Upper lobe of right lung (tissue), 1 donor: ENCODE measurements at regions not wholly inside any gene's neighbourhood (a gene's known extent, or its start where the extent isn't known, plus 50 kb on each side); places are given as distances from the start of the nearest gene placed in this dataset.

ENCODE experiments used
- ATAC-seq: fragments of 200-7000 bp; cut with Tn5 transposase; one replicate; pipeline ENCODE4 v1.9.1; 2020; ENCODE audit warnings: mild to moderate bottlenecking, moderate library complexity
- DNase-seq: peaks from one replicate; pipeline ENCODE4 v3.0.0-alpha.2; 2020
- H3K27ac ChIP-seq: fragments of 200-600 bp; one replicate; pipeline ENCODE4 v1.8.0; 2022
- H3K27me3 ChIP-seq: fragments of 200-600 bp; one replicate; pipeline ENCODE4 v1.8.0; 2022; ENCODE audit warnings: mild to moderate bottlenecking
- H3K36me3 ChIP-seq: fragments of 200-600 bp; one replicate; pipeline ENCODE4 v1.8.0; 2022
- H3K4me1 ChIP-seq: fragments of 200-600 bp; one replicate; pipeline ENCODE4 v1.8.0; 2022
- H3K4me3 ChIP-seq: fragments of 200-600 bp; one replicate; pipeline ENCODE4 v1.8.0; 2022; ENCODE audit warnings: mild to moderate bottlenecking
- H3K9me3 ChIP-seq: fragments of 200-600 bp; one replicate; pipeline ENCODE4 v1.8.0; 2022
- intact Hi-C: fragments of 100-400 bp; cut with DNase I; formaldehyde crosslinking; loops from one replicate; pipeline ENCODE4 v1.11.0; 2022
- TF ChIP-seq, protein P1 (sequence below): fragments of 200-600 bp; IDR thresholded peaks from one replicate; pipeline ENCODE4 v1.8.0; 2022; ENCODE audit warnings: antibody characterized with exemption
- donor health status: DM: no; HTN: yes; CAD: no; lungs with severe emphysema.

GRCh38 chr2:120973196-120973595 is 237.5 kb downstream of the GLI2 start:
- no peaks in the 10 kb centered on the region for H3K36me3 ChIP-seq
- ATAC-seq (no peak), DNase-seq (no peak)
- H3K9me3 ChIP-seq, result no peaks in the 10 kb centered on the region
- no peaks in the 10 kb centered on the region for H3K27me3 ChIP-seq
- H3K4me1 ChIP-seq, result no peaks in the 10 kb centered on the region
- TF ChIP-seq, protein P1, sequence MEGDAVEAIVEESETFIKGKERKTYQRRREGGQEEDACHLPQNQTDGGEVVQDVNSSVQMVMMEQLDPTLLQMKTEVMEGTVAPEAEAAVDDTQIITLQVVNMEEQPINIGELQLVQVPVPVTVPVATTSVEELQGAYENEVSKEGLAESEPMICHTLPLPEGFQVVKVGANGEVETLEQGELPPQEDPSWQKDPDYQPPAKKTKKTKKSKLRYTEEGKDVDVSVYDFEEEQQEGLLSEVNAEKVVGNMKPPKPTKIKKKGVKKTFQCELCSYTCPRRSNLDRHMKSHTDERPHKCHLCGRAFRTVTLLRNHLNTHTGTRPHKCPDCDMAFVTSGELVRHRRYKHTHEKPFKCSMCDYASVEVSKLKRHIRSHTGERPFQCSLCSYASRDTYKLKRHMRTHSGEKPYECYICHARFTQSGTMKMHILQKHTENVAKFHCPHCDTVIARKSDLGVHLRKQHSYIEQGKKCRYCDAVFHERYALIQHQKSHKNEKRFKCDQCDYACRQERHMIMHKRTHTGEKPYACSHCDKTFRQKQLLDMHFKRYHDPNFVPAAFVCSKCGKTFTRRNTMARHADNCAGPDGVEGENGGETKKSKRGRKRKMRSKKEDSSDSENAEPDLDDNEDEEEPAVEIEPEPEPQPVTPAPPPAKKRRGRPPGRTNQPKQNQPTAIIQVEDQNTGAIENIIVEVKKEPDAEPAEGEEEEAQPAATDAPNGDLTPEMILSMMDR, result no peak
- H3K4me3 ChIP-seq, result no peak overlapping the region
- intact Hi-C loops, result no loop called here
- no peak overlapping the region for H3K27ac ChIP-seq

GRCh38 chr2:120974950-120975349 is 239.3 kb downstream of the GLI2 start:
- Histone ChIP-seq H3K27me3 (no peaks in the 10 kb centered on the region), H3K9me3 (no peaks in the 10 kb centered on the region), H3K36me3 (no peaks in the 10 kb centered on the region), H3K27ac (no peak overlapping the region), H3K4me1 (no peaks in the 10 kb centered on the region), H3K4me3 (no peak overlapping the region)
- ATAC-seq, result no peak
- TF ChIP-seq, protein P1, result no peak
- no peak for DNase-seq
- intact Hi-C loops, result no loop called here

GRCh38 chr2:120976501-120977307 is 241.0 kb downstream of the GLI2 start:
- intact Hi-C loops, result no loop called here
- H3K9me3 ChIP-seq, result no peaks in the 10 kb centered on the region
- H3K4me1 ChIP-seq, result no peaks in the 10 kb centered on the region
- ATAC-seq, result no peak
- DNase-seq, result no peak
- TF ChIP-seq, protein P1, result no peak
- no peak overlapping the region for H3K4me3 ChIP-seq
- no peak overlapping the region for H3K27ac ChIP-seq
- no peaks in the 10 kb centered on the region for H3K36me3 ChIP-seq
- no peaks in the 10 kb centered on the region for H3K27me3 ChIP-seq

DNA sequence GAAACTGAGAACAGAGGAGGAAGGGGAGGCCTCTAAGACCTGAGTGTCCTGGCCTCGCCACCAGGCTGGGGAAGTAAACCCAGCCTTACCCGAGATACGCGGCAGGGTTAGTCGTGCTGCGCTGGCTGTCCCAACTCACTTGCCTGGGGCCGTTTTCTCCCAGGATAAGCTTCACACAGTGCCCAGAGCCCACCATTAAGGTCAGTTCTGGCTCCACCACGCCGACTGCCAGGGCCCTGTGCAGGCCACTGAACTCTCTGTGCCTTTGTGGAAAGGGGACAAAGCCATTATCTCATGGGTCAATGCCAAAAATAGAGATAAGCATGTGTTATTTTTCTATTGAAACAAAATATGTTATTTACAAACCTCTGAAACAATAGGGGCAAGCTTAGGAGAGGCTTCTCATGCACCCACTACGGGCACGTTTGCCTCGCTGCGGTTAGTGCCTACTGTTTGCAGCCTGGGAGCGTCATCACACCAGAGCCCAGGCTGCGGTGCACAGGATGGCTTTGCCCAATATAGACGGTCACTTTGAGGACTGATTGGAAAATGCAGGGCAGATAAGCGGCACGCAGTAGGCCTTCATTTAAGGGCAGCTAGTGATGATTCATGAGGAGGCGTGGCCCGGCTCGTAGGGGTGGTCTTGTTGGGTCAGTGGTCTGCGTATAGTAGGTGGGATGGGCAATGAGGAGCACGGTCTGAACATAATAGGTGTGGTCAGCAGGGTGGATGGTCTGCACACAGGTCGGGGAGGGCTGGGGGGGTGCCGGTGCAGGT is 242.1 kb downstream of the GLI2 start:
- H3K36me3 ChIP-seq, result no peaks in the 10 kb centered on the region
- no peak overlapping the region for H3K4me3 ChIP-seq
- H3K9me3 ChIP-seq, result no peaks in the 10 kb centered on the region
- no peaks in the 10 kb centered on the region for H3K4me1 ChIP-seq
- intact Hi-C loops, result no loop called here
- no peaks in the 10 kb centered on the region for H3K27me3 ChIP-seq
- no peak overlapping the region for H3K27ac ChIP-seq
- TF ChIP-seq, protein P1, result no peak
- no peak for DNase-seq
- no peak for ATAC-seq

GRCh38 chr2:120978359-120979050 is 242.8 kb downstream of the GLI2 start:
- peak; percentile 52 for DNase-seq
- Histone ChIP-seq H3K4me1 (no peaks in the 10 kb centered on the region), H3K4me3 (no peak overlapping the region), H3K27ac (no peak overlapping the region), H3K36me3 (no peaks in the 10 kb centered on the region), H3K27me3 (no peaks in the 10 kb centered on the region), H3K9me3 (no peaks in the 10 kb centered on the region)
- ATAC-seq, result peak; percentile 7
- intact Hi-C loops, result no loop called here
- TF ChIP-seq, protein P1, result no peak
